Activated CD8-positive, alpha-beta T cell treated with anti-CD3 and anti-CD28 coated beads for 36 hours (primary cell): ENCODE measurements at regions not wholly inside any gene's neighbourhood (a gene's known extent, or its start where the extent isn't known, plus 50 kb on each side); places are given as distances from the start of the nearest gene placed in this dataset.

ENCODE experiments used
- ATAC-seq: fragments of 200-7000 bp; cut with Tn5 transposase; one replicate; pipeline ENCODE4 v1.10.0; 2021; ENCODE audit warnings: mild to moderate bottlenecking, moderate library complexity
- CTCF ChIA-PET: fragments of 350-600 bp; sonication (Branson Sonifier 250); formaldehyde crosslinking; loops from one replicate; lab custom pipeline; 2021; ENCODE audit warnings: antibody characterized with exemption; lab: Charles Lee
- POLR2A ChIA-PET: fragments of 350-600 bp; sonication (Branson Sonifier 250); formaldehyde crosslinking; loops from one replicate; lab custom pipeline; 2021; ENCODE audit warnings: antibody characterized with exemption; lab: Charles Lee
- DNase-seq: peaks from one replicate; pipeline ENCODE4 v3.0.0-alpha.2; 2020
- H3K27ac Mint-ChIP-seq: one replicate; pipeline ENCODE4 v1.8.0; 2021; ENCODE audit warnings: mild to moderate bottlenecking, mixed read lengths
- H3K27me3 Mint-ChIP-seq: one replicate; pipeline ENCODE4 v1.8.0; 2021; ENCODE audit warnings: mixed read lengths
- H3K36me3 Mint-ChIP-seq: one replicate; pipeline ENCODE4 v1.8.0; 2021; ENCODE audit warnings: low read depth, mixed read lengths
- H3K4me1 Mint-ChIP-seq: one replicate; pipeline ENCODE4 v1.8.0; 2021; ENCODE audit warnings: low read depth, mixed read lengths
- H3K4me3 Mint-ChIP-seq: one replicate; pipeline ENCODE4 v1.8.0; 2021; ENCODE audit warnings: mild to moderate bottlenecking, moderate library complexity, mixed read lengths
- H3K9me3 Mint-ChIP-seq: one replicate; pipeline ENCODE4 v1.8.0; 2021; ENCODE audit warnings: mixed read lengths
- intact Hi-C: fragments of 100-400 bp; cut with micrococcal nuclease; formaldehyde crosslinking; loops from one replicate; pipeline ENCODE4 v1.10.0; 2022
- TF ChIP-seq, protein P1 (sequence below): fragments of 200-600 bp; IDR thresholded peaks from one replicate; pipeline ENCODE4 v1.8.0; 2022; ENCODE audit warnings: antibody characterized with exemption, mild to moderate bottlenecking

DNA sequence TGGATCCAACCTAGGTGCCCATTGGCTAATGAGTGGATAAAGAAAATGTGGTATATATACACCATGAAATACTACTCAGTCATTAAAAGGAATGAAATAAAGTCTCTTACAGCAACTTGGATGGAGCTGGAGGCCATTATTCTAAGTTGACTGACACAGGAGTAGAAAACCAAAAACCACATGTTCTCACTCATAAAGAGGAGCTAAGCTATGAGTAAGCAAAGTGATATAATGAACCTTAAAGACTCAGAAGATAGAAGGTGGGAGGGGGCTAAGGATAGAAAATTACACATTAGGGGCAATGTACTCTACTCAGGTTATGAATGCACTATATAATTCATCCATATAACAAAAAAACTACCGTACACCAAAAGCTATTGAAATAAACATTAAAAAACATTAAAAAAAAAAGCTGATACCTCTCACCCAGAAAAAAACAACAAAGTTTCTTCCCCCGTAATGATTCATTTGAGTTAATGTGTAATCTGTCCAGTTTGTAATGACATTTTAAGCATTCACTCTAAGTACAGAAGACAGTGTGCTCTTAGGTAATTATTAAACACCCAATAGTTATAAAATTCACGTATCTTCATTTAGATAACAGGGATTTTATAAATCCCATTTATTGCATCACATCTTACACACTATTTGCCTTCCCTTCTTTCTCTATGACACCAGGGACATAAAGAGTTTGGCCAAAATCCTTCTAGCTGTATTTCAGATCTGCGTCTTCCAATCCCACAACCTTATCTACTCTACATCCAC lies 941.5 kb downstream of the CDH11 start:
- Mint-ChIP-seq H3K9me3 (peaks cover 33% of the 10 kb centered on the region), H3K4me1 (no peaks in the 10 kb centered on the region), H3K36me3 (no peaks in the 10 kb centered on the region), H3K27ac (no peak overlapping the region), H3K4me3 (no peak overlapping the region), H3K27me3 (no peaks in the 10 kb centered on the region)
- ChIA-PET CTCF (no interaction called here), POLR2A (no interaction called here)
- DNase-seq (no peak), ATAC-seq (no peak)
- TF ChIP-seq, protein P1, sequence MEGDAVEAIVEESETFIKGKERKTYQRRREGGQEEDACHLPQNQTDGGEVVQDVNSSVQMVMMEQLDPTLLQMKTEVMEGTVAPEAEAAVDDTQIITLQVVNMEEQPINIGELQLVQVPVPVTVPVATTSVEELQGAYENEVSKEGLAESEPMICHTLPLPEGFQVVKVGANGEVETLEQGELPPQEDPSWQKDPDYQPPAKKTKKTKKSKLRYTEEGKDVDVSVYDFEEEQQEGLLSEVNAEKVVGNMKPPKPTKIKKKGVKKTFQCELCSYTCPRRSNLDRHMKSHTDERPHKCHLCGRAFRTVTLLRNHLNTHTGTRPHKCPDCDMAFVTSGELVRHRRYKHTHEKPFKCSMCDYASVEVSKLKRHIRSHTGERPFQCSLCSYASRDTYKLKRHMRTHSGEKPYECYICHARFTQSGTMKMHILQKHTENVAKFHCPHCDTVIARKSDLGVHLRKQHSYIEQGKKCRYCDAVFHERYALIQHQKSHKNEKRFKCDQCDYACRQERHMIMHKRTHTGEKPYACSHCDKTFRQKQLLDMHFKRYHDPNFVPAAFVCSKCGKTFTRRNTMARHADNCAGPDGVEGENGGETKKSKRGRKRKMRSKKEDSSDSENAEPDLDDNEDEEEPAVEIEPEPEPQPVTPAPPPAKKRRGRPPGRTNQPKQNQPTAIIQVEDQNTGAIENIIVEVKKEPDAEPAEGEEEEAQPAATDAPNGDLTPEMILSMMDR = no peak
- intact Hi-C loops = no loop called here

DNA sequence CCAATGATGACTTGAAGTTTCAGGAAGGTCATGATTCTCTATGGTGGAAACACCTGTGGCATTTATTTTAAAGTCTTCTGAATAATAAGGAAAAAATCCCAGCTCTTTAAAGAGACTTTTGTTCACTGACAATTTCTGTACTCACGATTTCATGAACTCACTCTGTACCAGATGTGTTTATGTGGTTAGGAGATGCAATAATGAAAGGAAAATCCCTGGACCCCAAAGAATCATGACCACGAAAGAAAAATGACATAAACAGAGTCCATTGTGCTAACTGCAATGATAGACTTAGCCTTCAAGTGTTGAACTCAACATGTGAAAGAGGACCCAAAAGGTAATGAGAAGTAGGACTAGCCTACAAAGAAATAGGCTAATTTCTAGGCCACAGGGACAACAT lies 947.5 kb downstream of the CDH11 start:
- H3K36me3 Mint-ChIP-seq = no peaks in the 10 kb centered on the region
- H3K27me3 Mint-ChIP-seq = no peaks in the 10 kb centered on the region
- peaks cover 21% of the 10 kb centered on the region for H3K9me3 Mint-ChIP-seq
- TF ChIP-seq, protein P1 = no peak
- CTCF ChIA-PET = no interaction called here
- no peak overlapping the region for H3K27ac Mint-ChIP-seq
- POLR2A ChIA-PET = no interaction called here
- intact Hi-C loops = no loop called here
- H3K4me3 Mint-ChIP-seq = no peak overlapping the region
- ATAC-seq = no peak
- no peaks in the 10 kb centered on the region for H3K4me1 Mint-ChIP-seq
- DNase-seq = no peak

DNA sequence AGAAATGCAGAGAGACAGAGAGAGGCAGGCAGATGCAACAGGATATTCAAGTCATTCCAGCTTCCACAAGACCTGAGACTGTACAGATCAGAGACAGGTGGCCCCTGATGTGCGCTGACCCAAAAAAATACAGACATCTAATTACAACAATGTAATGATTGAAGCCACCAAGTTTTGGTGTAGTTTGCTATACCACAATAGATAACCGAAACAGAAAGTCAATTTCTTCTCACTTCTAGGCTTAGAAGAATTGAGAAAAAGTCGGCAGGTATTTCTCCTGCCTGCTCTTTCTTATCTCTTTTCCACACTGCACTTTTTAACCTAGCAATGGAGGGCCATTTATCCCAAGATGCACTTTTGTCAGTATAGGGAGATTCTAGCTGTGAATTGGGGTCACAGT lies 949.2 kb downstream of the CDH11 start:
- intact Hi-C loops = no loop called here
- H3K4me1 Mint-ChIP-seq = no peaks in the 10 kb centered on the region
- ATAC-seq (no peak), DNase-seq (no peak)
- peaks cover 10% of the 10 kb centered on the region for H3K9me3 Mint-ChIP-seq
- CTCF ChIA-PET = no interaction called here
- TF ChIP-seq, protein P1 = no peak
- H3K27me3 Mint-ChIP-seq = no peaks in the 10 kb centered on the region
- H3K27ac Mint-ChIP-seq = no peak overlapping the region
- no peak overlapping the region for H3K4me3 Mint-ChIP-seq
- no peaks in the 10 kb centered on the region for H3K36me3 Mint-ChIP-seq
- POLR2A ChIA-PET = no interaction called here

DNA sequence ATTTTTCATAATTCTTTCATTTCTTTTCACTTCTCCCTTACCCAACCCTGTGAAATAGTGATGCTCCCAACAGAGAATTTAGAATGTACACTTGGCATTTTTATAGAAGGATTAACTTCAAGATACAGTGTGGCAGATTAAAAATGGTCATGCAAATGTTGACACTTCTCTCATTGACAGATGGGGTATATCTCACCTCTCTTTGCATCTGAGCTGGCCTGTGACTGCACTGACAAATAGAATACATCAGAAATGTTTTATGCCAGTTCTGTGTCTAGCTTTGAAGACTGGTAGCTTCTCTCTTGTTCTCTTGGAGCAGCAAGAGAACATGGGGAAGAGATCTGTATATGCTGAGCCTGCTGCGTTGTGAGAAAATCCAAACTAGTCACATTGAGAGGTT lies 949.6 kb downstream of the CDH11 start:
- intact Hi-C loops = no loop called here
- no peak for ATAC-seq
- POLR2A ChIA-PET = no interaction called here
- TF ChIP-seq, protein P1 = no peak
- Mint-ChIP-seq H3K4me1 (no peaks in the 10 kb centered on the region), H3K36me3 (no peaks in the 10 kb centered on the region), H3K9me3 (peaks cover 6% of the 10 kb centered on the region), H3K27me3 (no peaks in the 10 kb centered on the region), H3K27ac (no peak overlapping the region), H3K4me3 (no peak overlapping the region)
- no peak for DNase-seq
- CTCF ChIA-PET = no interaction called here

DNA sequence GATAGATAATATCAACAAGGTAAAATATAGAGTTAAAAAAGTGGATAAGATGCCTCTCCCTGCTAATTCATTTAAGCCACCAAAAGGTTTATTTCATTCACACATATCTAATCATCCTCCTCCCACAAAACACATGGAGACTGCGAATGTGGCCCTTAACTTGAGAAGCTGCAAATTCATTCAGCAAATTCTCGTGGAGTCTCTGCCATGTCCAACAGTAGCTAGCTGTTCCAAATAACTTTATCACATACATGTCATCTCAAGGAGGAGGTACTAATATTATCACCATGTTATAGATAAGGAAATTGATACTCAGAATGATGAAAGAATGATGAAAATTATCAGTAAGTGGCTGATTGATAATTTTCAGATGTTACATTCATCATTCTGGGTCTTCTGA lies 950.2 kb downstream of the CDH11 start:
- ChIA-PET CTCF (no interaction called here), POLR2A (no interaction called here)
- intact Hi-C loops = no loop called here
- Mint-ChIP-seq H3K27me3 (no peaks in the 10 kb centered on the region), H3K4me3 (no peak overlapping the region), H3K9me3 (peaks cover 5% of the 10 kb centered on the region), H3K27ac (no peak overlapping the region), H3K36me3 (no peaks in the 10 kb centered on the region), H3K4me1 (no peaks in the 10 kb centered on the region)
- DNase-seq (no peak), ATAC-seq (no peak)
- TF ChIP-seq, protein P1 = no peak
